ENCODE measurements at regions not wholly inside any gene's neighbourhood (a gene's known extent, or its start where the extent isn't known, plus 50 kb on each side); places are given as distances from the start of the nearest gene placed in this dataset.

- TF ChIP-seq, protein P1, sequence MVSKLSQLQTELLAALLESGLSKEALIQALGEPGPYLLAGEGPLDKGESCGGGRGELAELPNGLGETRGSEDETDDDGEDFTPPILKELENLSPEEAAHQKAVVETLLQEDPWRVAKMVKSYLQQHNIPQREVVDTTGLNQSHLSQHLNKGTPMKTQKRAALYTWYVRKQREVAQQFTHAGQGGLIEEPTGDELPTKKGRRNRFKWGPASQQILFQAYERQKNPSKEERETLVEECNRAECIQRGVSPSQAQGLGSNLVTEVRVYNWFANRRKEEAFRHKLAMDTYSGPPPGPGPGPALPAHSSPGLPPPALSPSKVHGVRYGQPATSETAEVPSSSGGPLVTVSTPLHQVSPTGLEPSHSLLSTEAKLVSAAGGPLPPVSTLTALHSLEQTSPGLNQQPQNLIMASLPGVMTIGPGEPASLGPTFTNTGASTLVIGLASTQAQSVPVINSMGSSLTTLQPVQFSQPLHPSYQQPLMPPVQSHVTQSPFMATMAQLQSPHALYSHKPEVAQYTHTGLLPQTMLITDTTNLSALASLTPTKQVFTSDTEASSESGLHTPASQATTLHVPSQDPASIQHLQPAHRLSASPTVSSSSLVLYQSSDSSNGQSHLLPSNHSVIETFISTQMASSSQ (IDR thresholded peaks at IDR 0.05; ENCODE audit: low read depth), result no peak
- TF ChIP-seq, protein P1 (CRISPR knock-in tag; IDR thresholded peaks at IDR 0.05; ENCODE audit: borderline replicate concordance), result peak; percentile 15; the same call in 1 of the 2 replicates
- TF ChIP-seq PPARG (CRISPR knock-in tag; conservative IDR thresholded peaks at IDR 0.05) (peak; percentile 65), ZFP36L1 (CRISPR knock-in tag; IDR thresholded peaks at IDR 0.05) (no peak), ZNF883 (CRISPR knock-in tag; IDR thresholded peaks at IDR 0.05; ENCODE audit: not compliant biosample characterization) (no peak), PITX1 (CRISPR knock-in tag; IDR thresholded peaks at IDR 0.05) (no peak), ZFP36L2 (CRISPR knock-in tag; IDR thresholded peaks at IDR 0.05) (no peak), GPN1 (CRISPR knock-in tag; IDR thresholded peaks at IDR 0.05; ENCODE audit: borderline replicate concordance) (no peak), RARA (CRISPR knock-in tag; IDR thresholded peaks at IDR 0.05) (peak; percentile 92), PTBP1 (IDR thresholded peaks at IDR 0.05; ENCODE audit: low read depth, low read length, poor library complexity, severe bottlenecking) (no peak), FOSL1 (CRISPR knock-in tag; IDR thresholded peaks at IDR 0.05; ENCODE audit: borderline replicate concordance) (no peak), PBX3 (CRISPR knock-in tag; IDR thresholded peaks at IDR 0.05; ENCODE audit: borderline replicate concordance) (no peak), SKIL (CRISPR knock-in tag; IDR thresholded peaks at IDR 0.05; ENCODE audit: borderline replicate concordance) (peak; percentile 10; the same call in 1 of the 2 replicates), ZNF354B (CRISPR knock-in tag; IDR thresholded peaks at IDR 0.05) (no peak), FOXO4 (CRISPR knock-in tag; conservative IDR thresholded peaks at IDR 0.05) (no peak), ZNF792 (CRISPR knock-in tag; IDR thresholded peaks at IDR 0.05) (no peak)
- TF ChIP-seq, protein P2, sequence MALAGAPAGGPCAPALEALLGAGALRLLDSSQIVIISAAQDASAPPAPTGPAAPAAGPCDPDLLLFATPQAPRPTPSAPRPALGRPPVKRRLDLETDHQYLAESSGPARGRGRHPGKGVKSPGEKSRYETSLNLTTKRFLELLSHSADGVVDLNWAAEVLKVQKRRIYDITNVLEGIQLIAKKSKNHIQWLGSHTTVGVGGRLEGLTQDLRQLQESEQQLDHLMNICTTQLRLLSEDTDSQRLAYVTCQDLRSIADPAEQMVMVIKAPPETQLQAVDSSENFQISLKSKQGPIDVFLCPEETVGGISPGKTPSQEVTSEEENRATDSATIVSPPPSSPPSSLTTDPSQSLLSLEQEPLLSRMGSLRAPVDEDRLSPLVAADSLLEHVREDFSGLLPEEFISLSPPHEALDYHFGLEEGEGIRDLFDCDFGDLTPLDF (CRISPR knock-in tag; IDR thresholded peaks at IDR 0.05), result no peak
- TF ChIP-seq, protein P3, sequence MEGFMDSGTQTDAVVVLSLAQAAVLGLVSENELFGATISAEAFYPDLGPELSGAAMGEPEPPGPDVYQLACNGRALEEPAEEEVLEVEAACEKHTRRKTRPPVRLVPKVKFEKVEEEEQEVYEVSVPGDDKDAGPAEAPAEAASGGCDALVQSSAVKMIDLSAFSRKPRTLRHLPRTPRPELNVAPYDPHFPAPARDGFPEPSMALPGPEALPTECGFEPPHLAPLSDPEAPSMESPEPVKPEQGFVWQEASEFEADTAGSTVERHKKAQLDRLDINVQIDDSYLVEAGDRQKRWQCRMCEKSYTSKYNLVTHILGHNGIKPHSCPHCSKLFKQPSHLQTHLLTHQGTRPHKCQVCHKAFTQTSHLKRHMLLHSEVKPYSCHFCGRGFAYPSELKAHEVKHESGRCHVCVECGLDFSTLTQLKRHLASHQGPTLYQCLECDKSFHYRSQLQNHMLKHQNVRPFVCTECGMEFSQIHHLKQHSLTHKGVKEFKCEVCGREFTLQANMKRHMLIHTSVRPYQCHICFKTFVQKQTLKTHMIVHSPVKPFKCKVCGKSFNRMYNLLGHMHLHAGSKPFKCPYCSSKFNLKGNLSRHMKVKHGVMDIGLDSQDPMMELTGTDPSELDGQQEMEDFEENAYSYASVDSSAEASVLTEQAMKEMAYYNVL (CRISPR knock-in tag; IDR thresholded peaks at IDR 0.05; ENCODE audit: borderline replicate concordance), result no peak
These were observed 82.4 kb downstream of the VEGFA start (continued) for GRCh38 chr6:43852350-43852864.
